ENCODE measurements at regions not wholly inside any gene's neighbourhood (a gene's known extent, or its start where the extent isn't known, plus 50 kb on each side); places are given as distances from the start of the nearest gene placed in this dataset.

DNA sequence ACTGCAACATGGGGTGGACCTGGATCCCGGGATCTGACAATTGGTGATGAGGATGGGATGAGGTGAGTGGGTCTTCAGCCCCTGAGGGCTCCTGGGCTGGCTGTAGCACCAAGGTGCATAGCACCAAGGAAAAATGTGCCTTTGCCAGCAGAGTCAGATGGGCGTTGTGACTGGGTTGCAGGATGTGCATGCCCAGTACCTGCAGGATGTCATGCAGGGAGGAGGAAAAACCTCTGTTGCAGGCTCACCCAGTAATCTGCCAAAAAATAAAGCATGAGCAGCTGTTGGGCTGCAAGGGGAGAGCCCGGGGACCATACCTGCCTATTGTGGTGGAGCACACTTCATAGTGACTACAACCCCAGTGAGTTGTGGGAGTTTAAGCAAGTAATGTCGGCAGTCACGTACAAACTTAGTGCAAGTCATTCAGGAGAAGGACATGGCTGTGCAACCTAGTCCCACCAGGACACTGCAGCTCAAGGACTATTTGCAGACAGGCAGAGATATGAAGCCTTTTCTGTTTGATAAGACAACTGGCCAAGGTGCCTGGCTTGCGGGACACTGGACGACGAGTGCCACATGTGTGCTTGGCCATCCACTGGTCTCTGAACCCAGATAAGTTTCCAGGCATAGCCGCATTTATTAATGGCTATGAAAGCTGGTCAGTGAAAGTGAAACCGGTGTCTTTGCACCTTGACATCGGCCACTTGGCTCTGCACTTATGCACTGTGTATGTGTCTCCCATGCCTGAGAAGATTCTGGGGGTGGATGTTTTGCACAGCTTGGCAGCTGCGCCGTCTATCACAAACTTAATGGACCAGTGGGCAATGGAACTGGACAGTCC, 499.8 kb downstream of the KCNJ2 start:
- no peak for DNase-seq
- Mint-ChIP-seq H3K27ac (no peak overlapping the region), H3K4me1 (no peaks in the 10 kb centered on the region), H3K27me3 (no peaks in the 10 kb centered on the region), H3K4me3 (no peak overlapping the region), H3K9me3 (no peaks in the 10 kb centered on the region), H3K36me3 (ENCODE audit: low read depth) (no peaks in the 10 kb centered on the region)
- POLR2A ChIA-PET: no interaction called here
- CTCF ChIA-PET: no interaction called here

DNA sequence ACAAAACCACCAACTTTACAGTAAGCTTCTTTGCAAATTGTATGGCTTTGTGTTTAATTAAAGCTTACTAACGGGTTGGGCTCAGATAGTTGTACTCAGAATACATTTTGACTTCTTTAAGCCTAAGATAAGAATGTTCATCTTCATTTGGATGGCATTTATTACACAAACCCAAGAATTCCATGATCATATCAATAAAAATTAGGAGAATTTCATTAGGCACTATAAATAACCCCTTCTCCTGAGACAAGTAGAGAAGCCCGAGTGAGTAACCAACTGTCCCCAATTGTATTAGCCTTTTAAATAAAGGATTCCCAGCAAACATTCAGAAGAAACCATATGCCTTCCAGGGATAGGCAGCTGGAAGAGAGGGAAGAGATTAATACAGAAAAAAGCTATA, 504.7 kb downstream of the KCNJ2 start:
- Mint-ChIP-seq H3K4me1 (no peaks in the 10 kb centered on the region), H3K9me3 (no peaks in the 10 kb centered on the region), H3K27me3 (no peaks in the 10 kb centered on the region), H3K27ac (no peak overlapping the region), H3K36me3 (ENCODE audit: low read depth) (no peaks in the 10 kb centered on the region), H3K4me3 (no peak overlapping the region)
- DNase-seq: no peak
- ChIA-PET POLR2A (no interaction called here), CTCF (no interaction called here)

DNA sequence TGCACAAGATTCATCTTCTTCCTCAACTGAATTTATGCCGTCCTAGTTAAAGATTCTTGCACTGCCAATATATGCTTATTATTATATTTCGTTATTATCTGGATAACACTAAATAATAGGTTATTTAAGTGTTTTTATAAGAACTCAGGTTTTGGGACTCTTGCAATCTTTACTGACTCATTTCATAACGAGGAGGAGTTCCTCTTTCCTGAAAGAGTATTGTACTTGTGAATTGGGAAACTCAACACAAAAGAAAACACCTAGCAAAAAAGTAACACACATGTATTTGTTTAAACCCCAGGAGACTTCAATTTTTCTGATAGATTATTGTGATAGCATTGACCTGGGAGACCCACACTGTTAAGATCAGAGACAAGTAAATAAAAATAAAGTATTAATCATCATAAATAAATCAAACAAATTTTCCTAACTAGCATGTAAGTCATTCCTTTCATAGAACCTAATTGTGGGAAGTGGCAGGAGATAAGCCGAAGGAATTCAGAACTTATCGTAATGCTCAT, 505.8 kb downstream of the KCNJ2 start:
- no peak for DNase-seq
- no peak overlapping the region for H3K27ac Mint-ChIP-seq
- no peak overlapping the region for H3K4me3 Mint-ChIP-seq
- ChIA-PET POLR2A (no interaction called here), CTCF (no interaction called here)
- H3K9me3 Mint-ChIP-seq: no peaks in the 10 kb centered on the region
- no peaks in the 10 kb centered on the region for H3K36me3 Mint-ChIP-seq (ENCODE audit: low read depth)
- no peaks in the 10 kb centered on the region for H3K27me3 Mint-ChIP-seq
- no peaks in the 10 kb centered on the region for H3K4me1 Mint-ChIP-seq

DNA sequence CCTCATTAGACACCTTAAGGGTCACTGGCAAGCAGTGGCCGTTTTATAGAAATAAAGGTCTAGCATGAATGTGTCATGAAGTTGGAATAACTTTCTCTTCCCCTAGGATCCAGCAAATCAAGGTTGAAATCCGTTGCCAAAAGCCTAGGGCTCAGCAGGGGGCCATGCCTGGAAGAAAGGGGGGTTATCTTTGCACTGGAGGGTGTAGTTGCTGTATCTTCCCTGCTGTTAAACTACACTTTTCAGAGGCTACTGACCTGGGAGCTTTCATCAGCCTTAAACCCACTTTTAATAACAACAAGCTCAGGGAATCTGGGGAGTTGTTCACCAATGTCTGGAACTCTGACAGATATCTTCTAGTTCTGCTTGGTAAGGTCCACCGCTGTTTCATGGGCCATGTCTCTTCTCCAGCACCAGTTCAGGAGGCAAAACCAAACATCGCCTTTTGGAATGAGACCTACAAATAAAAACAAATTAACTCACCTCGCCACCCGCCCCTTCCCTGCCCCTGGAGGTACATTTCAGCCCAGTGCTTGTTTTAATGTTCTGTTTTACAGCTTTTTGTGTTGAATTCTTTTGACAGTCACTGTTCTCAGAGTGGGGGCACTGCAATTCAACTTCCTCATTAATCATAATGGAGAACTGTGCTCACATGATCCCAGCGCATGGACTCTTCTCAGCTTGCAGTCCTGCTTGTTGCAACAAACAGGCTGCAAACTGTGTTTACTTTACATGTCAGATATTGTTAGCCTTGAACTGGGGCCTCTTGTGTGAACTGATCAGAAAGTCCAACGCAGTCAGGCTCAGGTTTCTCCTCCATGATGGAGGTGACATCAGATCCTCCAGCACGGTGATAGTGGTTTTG, 508.7 kb downstream of the KCNJ2 start:
- Mint-ChIP-seq H3K27me3 (no peaks in the 10 kb centered on the region), H3K36me3 (ENCODE audit: low read depth) (no peaks in the 10 kb centered on the region), H3K4me1 (peaks cover 4% of the 10 kb centered on the region), H3K9me3 (no peaks in the 10 kb centered on the region), H3K4me3 (no peak overlapping the region), H3K27ac (no peak overlapping the region)
- CTCF ChIA-PET: no interaction called here
- DNase-seq: no peak
- POLR2A ChIA-PET: no interaction called here

DNA sequence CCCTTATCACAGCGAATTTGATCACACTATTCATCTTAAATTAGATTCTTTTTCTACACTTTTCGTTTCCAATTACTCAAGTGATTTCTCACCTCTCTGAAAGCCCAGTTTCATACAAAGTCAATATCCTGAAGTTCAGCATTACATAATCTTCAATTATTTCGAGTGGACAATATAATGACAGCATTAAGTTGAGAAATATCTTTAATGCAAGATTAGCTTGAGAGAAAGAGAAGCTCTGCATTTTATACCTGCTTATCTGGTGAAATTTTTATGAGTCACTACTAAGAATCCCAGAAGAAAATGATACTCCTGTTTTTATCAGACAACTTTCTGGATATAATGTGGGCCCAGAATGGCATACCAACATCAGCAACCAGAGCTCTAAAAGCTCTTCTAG, 509.6 kb downstream of the KCNJ2 start:
- Mint-ChIP-seq H3K4me3 (no peak overlapping the region), H3K4me1 (peaks cover 4% of the 10 kb centered on the region), H3K27me3 (no peaks in the 10 kb centered on the region), H3K9me3 (no peaks in the 10 kb centered on the region), H3K27ac (no peak overlapping the region), H3K36me3 (ENCODE audit: low read depth) (no peaks in the 10 kb centered on the region)
- ChIA-PET CTCF (no interaction called here), POLR2A (no interaction called here)
- no peak for DNase-seq

DNA sequence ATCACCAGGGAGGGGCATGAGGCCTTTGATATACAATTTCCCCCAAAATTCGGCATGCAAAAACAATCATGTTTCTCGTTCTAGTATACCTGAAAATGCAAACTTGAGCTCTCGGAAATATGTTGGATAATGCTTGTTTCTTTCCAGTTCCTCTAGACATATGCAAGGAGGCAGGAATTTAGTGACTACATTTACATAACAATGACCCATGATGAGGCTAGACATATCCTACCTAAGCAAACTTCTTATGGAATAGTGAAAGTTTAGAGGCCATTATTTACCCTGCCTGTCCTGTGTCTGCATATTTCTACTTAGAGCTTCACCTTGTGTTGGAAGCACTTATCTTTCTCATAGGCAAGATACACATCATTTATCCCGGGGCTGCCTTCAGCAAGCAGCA, 514.6 kb downstream of the KCNJ2 start:
- Mint-ChIP-seq H3K27me3 (no peaks in the 10 kb centered on the region), H3K4me1 (peaks cover 4% of the 10 kb centered on the region), H3K9me3 (no peaks in the 10 kb centered on the region), H3K36me3 (ENCODE audit: low read depth) (no peaks in the 10 kb centered on the region), H3K4me3 (no peak overlapping the region), H3K27ac (no peak overlapping the region)
- DNase-seq: no peak
- ChIA-PET CTCF (no interaction called here), POLR2A (no interaction called here)

DNA sequence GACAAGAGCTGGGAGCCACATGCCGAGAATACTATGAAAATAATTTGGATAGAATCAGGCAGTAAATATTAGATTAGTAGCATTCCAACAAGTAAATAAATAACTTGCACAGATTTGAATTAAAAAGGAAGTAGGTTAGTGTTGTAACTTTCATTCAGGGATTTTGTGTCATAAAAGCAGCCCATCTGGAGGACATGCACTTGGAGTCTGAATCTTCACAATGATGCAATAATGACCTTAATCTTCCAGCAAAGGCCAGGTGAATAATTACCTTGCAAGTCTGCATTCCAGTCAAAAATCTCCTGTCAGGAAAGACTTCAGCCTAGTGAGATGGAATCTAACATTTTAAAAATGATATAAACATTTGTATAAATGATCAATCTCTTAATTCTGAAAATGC, 518.1 kb downstream of the KCNJ2 start:
- Mint-ChIP-seq H3K27me3 (no peaks in the 10 kb centered on the region), H3K27ac (no peak overlapping the region), H3K36me3 (ENCODE audit: low read depth) (no peaks in the 10 kb centered on the region), H3K9me3 (peaks cover 6% of the 10 kb centered on the region), H3K4me1 (peaks cover 8% of the 10 kb centered on the region), H3K4me3 (no peak overlapping the region)
- ChIA-PET CTCF (no interaction called here), POLR2A (no interaction called here)
- DNase-seq: no peak

DNA sequence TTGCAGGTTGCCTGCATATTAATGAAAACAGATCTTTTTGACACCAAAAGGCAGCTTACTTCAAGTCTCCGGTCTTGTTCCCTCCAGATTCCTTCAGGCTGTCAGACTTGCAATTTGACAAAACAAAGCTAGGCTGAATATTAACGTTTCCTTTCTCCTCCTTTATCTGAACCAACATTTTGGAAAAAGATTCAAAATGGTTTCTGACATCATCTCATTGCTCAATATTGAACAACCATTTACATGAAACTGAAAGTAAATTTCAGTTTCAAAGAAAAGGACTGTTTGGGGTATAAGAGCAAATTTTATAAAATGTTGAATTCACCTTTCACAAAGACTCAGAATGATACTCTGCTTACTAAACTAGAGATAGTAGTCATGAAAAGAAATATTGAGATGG, 521.8 kb downstream of the KCNJ2 start:
- Mint-ChIP-seq H3K4me1 (peaks cover 5% of the 10 kb centered on the region), H3K36me3 (ENCODE audit: low read depth) (no peaks in the 10 kb centered on the region), H3K4me3 (no peak overlapping the region), H3K9me3 (peaks cover 6% of the 10 kb centered on the region), H3K27me3 (no peaks in the 10 kb centered on the region), H3K27ac (no peak overlapping the region)
- no peak for DNase-seq
- POLR2A ChIA-PET: interaction anchor here (0.7 kb wide), 1 partner anchor 34 kb away, joined by 3 read pairs; no protein-coding TSS in a partner anchor
- CTCF ChIA-PET: no interaction called here

DNA sequence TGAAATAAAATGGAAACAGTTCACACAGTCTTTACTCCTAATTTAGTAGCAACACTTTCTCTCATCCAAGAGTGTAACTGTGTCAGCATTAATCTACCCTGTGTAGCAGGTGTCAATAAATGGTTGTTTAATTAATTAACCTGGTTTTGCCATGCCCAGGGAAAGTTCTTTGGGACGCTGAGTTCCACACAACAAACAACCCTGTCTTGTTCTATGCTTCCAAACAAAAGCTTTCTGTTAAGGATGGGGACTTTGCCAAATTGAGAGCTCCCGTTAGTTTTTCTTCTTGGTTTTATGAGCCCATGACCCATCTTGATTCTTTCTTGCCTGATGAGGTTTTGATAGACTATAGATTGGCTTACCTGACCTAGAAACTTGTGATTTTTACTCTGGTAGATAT, 530.1 kb downstream of the KCNJ2 start:
- CTCF ChIA-PET: no interaction called here
- no peaks in the 10 kb centered on the region for H3K36me3 Mint-ChIP-seq (ENCODE audit: low read depth)

DNA sequence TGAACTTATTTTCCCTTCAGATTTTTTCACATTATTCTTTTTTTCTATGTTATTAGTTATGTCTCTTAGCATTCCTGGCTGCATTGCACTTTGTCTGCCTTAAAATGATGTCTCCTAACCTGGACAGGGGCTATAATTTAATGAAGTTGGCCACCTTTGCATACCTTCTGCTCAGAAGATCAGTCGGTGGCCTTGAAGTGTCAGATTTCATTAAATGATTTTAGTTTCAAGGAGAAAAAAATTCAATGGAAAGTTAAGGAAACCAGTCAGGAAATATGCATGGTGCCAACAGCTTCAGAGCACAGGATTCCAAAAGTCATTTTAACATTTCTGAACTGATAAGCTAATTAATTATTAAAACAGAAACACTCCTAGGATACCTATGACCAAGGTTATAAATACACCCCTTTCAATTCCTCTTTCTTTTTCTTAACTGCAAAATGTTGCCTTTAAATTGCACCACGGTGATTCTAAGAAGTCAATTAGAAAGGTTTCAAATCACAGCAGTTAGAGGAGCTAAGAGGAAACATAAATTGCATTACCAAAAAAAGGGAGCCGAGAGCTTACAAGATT, 533.4 kb downstream of the KCNJ2 start:
- peaks cover 3% of the 10 kb centered on the region for H3K9me3 Mint-ChIP-seq
- H3K27ac Mint-ChIP-seq: no peak overlapping the region
- no peak for DNase-seq
- no peak overlapping the region for H3K4me3 Mint-ChIP-seq
- H3K27me3 Mint-ChIP-seq: no peaks in the 10 kb centered on the region
- no peaks in the 10 kb centered on the region for H3K4me1 Mint-ChIP-seq
- POLR2A ChIA-PET: no interaction called here
- CTCF ChIA-PET: interaction anchor here (1.4 kb wide), 1 partner anchor 8 kb away, joined by 3 read pairs; no protein-coding TSS in a partner anchor
- no peaks in the 10 kb centered on the region for H3K36me3 Mint-ChIP-seq (ENCODE audit: low read depth)

More for the DNA sequence above, 530.1 kb downstream of the KCNJ2 start:
- no peaks in the 10 kb centered on the region for H3K27me3 Mint-ChIP-seq
- no peak overlapping the region for H3K4me3 Mint-ChIP-seq
- POLR2A ChIA-PET: no interaction called here
- H3K27ac Mint-ChIP-seq: no peak overlapping the region
- no peaks in the 10 kb centered on the region for H3K9me3 Mint-ChIP-seq
- no peaks in the 10 kb centered on the region for H3K4me1 Mint-ChIP-seq
- no peak for DNase-seq

DNA sequence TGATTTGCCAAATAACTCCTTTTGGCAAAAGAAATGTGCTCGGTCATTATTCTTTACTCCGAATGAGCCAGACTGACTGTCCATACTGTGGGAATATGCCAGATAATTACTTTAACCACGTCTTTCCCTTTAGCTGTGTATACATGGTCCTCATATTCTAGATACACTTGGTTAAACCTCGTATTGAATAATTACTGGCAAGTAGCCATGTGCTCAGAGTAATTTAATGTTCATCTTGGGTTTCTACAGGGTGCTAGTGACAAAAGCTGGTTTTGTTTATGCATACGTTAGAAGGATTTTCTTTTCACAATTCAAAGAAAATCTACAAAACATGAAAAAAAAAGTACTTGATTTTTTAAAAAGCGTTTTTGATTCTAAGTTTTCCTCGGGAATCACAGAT, 540.3 kb downstream of the KCNJ2 start:
- Mint-ChIP-seq H3K9me3 (peaks cover 3% of the 10 kb centered on the region), H3K4me1 (no peaks in the 10 kb centered on the region), H3K36me3 (ENCODE audit: low read depth) (no peaks in the 10 kb centered on the region), H3K27me3 (no peaks in the 10 kb centered on the region), H3K4me3 (no peak overlapping the region), H3K27ac (no peak overlapping the region)
- ChIA-PET POLR2A (no interaction called here), CTCF (no interaction called here)
- DNase-seq: no peak

DNA sequence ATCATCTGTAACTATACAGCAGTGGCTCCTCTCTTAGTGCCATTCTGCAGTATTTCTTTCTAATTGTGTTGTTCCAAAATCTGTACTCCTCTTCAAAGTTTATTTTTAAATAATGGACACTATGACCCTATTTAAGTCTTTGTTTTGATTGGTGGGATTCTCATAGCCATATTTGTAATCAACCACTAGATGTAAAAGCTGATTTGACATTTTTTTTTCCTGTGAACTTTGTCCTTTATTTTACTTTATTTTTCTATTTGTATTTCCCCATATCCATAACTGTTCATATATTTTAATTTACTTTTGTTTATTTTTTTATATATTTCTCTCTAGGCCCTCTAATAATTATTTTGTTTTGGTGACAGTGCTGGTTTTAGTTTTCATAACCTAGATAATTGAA, 544.4 kb downstream of the KCNJ2 start:
- DNase-seq: no peak
- Mint-ChIP-seq H3K4me1 (no peaks in the 10 kb centered on the region), H3K27me3 (no peaks in the 10 kb centered on the region), H3K9me3 (no peaks in the 10 kb centered on the region), H3K27ac (no peak overlapping the region), H3K4me3 (no peak overlapping the region), H3K36me3 (ENCODE audit: low read depth) (no peaks in the 10 kb centered on the region)
- POLR2A ChIA-PET: no interaction called here
- CTCF ChIA-PET: no interaction called here

DNA sequence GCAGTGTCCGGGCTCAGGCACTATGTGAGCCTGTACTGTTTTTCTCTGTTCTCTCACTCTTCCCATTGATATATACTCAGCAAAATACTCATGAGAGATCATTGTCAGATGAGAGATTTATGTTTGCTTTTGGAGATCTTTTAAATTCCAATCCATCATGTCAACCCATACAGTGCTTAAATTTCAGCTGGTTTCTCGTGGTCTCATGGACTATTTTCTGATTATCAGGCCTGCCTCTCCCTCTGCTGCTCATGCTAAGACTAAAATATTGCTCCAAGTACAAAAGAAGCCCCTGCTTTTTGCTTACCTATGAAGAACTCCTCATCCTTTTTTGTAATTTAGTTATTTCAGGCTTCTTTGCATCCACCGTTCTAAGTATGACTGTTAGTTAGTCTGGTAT, 547.2 kb downstream of the KCNJ2 start:
- POLR2A ChIA-PET: no interaction called here
- Mint-ChIP-seq H3K9me3 (no peaks in the 10 kb centered on the region), H3K27me3 (no peaks in the 10 kb centered on the region), H3K4me1 (no peaks in the 10 kb centered on the region), H3K27ac (no peak overlapping the region), H3K36me3 (ENCODE audit: low read depth) (no peaks in the 10 kb centered on the region), H3K4me3 (no peak overlapping the region)
- CTCF ChIA-PET: no interaction called here
- no peak for DNase-seq
